NCI-H1694 treated with DMSO at 0.1 percent for 48 hours (cell line): ENCODE measurements at regions not wholly inside any gene's neighbourhood (a gene's known extent, or its start where the extent isn't known, plus 50 kb on each side); places are given as distances from the start of the nearest gene placed in this dataset.
"Not testable (repeated sequence)": the region's sequence is repeated elsewhere in the genome, so short reads cannot be mapped to it uniquely, and the experiment has no call there.

Experiments
- DNase-seq: peaks from one replicate; lab custom pipeline; 2025; lab: John Stamatoyannopoulos, UW

DNA sequence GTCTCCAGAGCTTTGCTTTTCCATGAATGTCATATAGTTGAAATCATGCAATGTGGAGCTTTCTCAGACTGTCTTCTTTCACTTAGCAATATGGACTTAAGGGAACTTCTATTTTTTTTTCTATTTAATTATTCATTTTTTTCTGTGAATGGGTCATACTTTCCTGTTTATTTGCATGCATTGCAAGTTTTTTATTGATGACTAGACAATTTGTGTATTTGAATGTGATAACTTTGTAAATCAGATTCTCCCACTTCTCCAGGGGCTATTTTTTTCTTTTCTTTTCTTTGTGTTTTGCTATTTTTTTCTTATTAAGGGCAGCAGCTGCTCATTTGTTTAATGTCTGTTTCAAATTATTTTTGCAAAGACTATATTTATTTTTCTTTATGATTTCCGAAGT lies 1019.8 kb upstream of the ATXN7L3B start:
- DNase-seq: no peak

DNA sequence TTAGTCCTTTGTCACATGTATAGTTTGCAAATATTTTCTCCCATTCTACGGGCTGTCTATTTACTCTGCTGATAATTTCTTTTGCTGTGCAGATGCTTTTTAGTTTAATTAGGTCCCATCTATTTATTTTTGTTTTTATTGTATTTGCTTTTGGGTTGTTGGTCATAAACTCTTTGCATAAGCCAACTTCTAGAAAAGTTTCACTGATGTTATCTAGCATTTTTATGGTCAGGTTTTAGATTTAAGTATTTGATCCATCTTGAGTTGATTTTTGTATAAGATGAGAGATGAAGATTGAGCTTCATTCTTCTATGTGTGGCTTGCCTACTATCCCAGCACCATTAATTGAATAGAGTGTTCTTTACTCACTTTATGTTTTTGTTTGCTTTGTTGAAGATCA lies 1008.4 kb upstream of the ATXN7L3B start:
- no peak for DNase-seq

DNA sequence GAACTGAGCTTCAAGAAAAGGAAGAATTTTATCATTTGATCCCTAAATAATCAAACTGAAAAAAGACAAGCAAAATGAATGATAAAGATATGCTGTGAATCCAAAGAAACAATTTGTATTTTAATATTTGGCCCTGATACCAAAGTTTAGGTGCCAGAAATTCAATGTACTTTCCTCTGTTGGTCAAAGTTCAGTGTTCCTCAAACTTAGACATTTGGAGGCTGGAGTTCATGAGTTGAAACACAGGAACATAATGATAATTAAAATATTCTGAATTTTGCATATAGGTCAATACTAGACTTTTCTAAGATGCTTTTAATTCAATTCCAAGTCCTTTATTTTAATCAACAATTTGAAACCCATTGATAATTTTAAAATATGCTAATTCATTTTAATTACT lies 1007.7 kb upstream of the ATXN7L3B start:
- DNase-seq: no peak

DNA sequence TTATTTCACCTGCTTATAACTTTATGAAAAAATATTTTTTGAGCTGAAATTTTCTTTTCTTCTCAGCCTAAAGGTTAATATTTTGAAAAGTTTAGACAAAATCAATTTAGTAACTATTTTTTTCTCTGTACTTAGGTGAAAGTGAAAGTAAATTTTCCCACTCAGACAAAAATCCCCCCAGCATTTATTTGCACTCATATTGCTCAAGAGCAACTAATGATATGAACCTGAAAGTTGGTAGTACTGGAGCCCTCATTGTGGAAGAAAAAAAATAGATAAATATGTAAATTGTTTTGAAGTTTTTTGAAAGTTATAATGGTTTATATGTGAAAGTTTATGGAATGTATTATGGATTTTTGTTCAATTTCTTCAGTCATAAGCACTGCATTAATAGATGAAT lies 1005.9 kb upstream of the ATXN7L3B start:
- no peak for DNase-seq

DNA sequence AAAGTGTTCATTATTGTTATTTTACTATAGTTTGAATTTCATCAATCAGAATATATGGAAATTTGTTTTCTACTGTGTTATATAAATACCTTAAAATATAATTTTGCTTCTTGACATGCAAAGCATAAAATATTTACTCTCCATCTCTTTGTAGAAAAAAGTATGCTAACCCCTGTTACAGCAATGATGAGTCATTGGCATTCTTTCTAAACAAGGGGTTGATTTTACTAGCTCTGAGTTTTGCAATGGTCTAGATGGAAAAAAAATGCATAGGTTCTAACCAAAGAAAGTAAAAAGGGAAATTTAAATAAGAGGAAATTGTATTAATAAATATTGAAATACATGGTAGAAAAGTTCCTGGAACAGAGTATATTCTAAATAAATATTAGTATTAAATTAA lies 990.2 kb upstream of the ATXN7L3B start:
- DNase-seq: no peak

DNA sequence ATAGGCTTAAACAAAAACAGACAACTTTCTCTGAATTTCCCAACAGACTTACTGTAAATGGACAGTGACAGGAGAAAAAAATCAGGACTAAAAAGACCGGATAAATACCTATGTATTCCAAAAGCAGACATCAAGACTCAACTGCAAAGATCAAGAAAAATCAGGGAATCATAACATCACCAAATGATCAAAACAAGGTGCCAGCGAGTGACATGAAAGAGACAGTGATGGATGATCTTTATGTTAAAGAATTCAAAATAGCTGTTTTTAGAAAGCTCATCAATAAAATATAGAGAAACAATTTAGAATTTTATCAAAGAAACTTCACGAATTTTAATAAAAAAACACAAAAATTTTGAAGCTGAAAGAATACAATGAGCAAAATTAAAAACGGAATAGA lies 952.5 kb upstream of the ATXN7L3B start:
- DNase-seq: no peak

DNA sequence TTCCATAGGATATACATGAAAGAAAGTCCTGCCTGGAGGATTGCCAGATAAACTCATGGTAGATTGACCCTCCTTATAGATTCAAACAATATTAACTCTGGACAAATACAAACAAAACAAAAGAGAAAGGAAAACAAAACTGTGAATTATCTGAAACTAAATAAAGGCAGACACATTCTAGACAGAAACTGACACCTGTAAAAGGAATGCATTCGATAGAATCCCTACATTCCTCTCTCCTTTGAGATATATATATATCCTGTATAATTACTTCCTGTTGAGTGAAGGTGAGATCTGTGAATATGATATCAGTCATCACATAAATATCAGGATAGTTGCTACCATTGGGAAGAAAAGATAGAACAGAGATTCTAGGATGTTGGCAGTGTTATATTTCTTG lies 948.4 kb upstream of the ATXN7L3B start:
- DNase-seq: no peak

DNA sequence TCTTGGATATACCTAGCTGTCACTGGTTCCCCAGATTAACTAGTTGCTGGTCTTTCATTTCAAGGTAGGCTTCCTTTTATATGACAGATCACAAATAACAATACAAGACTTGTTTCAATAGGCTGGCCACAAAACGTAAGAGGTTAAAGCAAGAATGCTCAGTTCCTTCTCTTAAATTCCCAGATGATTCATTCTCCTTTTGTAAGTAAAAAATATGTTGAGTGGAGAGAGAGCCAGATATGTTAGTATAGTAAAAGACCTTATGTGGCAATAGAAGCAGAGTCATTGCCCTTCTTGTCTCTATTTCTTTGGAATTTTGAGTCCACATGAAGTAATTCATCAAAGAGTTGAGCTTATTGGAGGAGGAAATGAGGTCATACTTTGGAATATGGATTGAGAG lies 939.0 kb upstream of the ATXN7L3B start:
- DNase-seq: no peak

DNA sequence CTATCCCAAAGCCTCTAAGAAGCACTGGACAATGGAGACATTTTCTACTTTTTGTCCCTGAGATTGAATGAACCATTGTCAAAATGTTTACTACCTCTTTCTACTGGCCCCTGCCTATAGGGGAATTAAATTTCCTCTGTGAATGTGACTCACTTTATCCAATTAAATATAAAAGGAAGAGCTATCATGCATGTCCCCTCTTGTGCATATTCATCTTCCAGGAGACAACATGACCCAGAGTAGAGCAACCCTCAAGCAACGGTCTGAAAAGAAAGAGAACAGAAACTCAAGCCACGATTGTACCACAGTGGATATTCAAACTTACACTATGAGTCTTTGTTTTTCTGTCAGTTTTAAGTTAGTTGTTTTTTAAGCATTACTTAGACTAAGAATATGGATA lies 938.4 kb upstream of the ATXN7L3B start:
- no peak for DNase-seq

DNA sequence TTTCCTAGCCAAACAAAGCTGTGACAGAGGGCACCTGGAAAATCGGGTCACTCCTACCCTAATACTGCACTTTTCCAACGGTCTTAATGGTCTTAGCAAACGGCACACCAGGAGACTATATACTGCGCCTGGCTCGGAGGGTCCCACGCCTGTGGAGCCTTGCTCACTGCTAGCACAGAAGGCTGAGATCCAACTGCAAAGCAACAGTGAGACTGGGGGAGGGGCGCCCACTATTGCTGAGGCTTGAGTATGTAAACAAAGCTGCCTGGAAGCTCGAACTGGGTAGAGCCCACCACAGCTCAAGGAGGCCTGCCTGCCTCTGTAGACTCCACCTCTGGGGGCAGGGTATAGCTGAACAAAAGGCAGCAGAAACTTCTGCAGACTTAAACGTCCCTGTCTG lies 931.7 kb upstream of the ATXN7L3B start:
- not testable (repeated sequence) for DNase-seq

DNA sequence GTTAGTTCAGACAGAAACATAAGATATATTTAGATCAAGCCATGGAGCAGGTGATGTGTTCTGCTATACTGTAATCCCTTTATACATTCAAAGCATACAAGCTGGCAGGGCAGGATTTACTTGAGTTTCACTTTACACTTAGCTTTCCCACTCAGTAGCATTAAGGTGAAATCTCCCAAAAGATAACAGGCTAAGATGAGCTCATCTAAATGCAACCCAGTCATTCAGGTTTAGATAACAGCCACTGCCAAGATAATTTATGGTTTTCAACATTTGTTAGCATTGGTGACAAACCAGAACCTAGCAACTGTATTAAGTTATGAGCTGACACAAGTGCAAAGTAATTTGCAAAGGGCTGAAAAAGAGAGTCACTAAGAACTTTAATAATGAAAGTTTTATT lies 925.1 kb upstream of the ATXN7L3B start:
- DNase-seq: no peak

DNA sequence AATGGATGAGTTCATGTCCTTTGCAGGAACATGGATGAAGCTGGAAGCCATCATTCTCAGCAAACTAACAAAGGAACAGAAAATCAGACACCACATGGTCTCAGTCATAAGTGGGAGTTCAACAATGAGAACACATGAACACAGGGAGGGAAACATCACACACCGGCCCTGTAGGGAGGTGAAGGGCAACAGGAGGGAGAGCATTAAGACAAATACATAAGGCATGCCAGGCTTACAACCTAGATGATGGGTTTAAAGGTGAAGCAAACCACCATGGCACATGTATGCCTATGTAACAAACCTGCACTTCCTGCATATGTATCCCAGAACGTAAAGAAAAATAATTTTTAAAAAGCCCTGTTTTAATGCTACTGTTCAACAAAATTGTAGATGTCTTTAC lies 914.2 kb upstream of the ATXN7L3B start:
- DNase-seq: no peak

DNA sequence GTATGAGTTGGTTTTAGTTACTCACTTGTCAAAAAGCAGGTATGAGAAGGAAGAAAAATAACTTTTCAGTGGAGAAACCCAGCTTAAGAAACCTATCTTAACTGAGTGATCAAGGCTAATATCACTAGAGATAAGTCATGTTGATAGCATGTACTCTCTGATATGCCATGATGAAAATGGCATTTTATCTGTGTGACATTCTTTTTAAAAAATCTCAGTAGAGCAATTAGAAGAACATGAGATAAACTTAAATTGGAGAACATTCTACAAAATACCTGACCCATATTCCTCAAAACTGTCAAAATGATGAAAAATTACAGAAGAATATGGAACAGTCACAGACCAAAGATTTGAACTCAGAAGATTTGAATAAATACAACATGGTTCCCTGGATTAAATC lies 912.4 kb upstream of the ATXN7L3B start:
- DNase-seq: no peak

DNA sequence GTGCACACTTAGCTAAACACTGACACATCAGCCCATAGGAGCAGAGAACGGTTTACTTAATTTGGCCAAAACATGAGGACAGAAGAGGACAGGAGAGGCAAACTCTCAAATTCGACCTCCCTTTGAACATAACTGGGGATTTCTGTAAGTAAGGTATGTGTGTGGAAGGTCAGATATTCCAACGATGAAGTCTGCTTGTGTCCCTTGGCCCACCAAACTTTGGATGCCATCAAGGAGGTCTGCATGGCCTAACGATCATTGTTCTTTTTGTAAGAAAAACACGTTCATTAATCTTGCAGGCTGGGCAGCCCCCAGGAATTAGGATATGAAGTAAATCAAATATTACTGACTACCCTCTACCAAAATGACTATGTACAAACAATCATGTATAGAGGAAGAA lies 908.5 kb upstream of the ATXN7L3B start:
- DNase-seq: no peak

DNA sequence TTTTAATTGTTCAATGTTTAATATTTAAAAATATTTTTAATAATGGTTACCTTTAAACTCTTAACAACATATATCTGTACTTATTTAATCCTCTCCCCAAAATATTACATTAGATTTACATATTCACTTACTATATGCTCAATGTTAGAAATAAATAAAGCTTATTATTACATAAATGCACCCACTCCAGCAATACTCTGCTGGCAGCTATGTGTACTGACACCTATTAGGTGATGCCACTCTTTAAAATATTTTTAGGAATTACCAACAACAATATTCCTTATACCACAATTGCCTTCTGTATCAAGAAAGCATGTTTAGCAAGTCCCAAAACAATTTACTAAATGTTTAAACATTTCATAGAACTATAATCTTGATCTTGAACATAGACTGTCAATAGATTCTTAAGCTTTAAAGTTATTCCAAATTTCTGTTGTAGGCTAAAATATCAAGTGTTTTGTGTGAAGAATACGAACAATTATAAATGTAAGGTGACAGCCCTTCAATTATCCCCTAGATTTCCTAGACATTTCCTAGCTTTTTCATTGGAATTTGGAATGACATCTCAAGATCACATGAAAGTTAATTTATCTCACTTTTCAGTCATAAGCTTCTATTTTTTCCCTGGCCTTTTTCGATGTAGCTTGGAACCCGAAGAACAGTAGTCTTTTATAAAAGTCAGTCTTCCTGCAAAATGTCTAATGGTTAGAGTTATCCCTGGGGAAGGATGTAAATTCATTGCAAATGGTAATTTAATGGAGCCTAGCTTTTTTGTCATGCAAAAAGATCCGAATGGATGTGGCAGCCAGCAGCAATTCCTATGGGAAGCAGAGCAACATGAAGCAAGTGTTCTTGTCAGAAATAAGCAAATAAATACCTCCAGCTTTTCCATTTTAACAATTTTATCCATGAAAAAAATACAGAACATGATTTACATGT lies 907.5 kb upstream of the ATXN7L3B start:
- DNase-seq: no peak

DNA sequence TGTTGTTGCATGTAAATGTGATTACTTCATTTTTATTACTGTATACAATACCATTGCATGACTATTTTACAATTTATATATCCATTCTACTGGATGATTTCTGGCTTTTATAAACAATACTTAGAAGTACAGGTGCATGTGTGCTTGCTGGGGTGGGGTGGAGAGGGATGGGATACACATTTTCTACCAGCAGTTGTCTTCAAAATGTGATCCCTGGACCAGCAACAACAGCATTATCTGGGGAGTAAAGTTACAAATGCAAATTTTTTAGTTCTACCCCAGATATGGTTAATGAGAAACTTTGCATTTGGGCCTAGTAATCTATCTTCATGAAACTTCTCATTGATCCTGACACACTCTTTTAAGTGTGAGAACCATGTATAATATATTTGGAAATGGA lies 905.4 kb upstream of the ATXN7L3B start:
- no peak for DNase-seq

DNA sequence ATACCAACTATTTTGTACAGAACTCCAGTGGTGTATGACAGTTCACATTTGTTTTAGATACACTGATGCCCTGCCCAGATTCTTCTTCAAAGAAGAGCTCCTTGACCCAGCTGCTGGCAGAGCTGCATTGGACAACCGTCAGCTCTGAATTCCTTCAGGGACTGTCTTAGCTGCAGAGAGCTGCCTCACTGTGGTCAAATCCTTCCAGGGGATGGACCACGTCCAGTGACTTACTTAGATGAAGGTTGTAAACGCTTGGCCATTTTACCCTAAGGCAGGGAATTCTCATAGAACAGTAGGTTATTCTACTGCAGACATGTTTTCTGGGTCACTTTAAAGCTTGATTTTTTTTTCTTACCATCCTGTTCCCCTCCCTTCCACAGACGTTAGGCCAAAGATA lies 905.0 kb upstream of the ATXN7L3B start:
- DNase-seq: no peak

DNA sequence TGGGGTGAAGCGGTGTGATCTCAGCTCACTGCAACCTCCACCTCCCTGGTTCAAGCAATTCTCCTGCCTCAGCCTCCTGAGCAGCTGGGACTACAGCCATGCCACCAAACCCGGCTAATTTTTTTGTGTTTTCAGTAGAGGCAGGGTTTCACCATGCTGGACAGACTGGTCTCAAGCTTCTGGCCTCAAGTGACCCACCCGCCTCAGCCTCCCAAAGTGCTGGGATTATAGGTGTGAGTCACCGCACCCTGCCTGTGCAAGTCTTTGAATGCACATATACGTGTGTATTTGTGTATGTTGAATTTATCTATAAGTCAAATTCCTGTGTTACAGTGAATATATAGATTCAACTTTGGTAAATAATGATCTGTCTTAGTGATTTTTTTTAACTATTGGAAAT lies 898.2 kb upstream of the ATXN7L3B start:
- DNase-seq: not testable (repeated sequence)

DNA sequence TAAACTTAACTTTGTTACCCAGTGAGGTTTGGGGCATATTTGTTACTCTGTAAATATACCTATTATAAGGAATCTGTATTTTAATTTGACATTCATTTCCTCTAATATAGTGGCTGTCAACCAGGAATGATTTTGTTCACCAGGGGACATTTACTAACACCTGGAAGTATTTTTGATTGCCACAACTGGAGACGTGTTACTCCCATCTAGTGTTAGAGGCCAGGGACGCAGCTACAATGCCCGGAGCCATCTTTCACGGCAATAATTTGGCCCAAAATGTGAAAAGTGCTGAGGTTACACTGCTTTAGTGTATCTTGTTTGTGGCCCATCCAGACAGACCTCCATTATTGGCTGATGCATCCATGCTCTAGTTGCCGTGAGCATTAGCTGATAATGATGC lies 881.3 kb upstream of the ATXN7L3B start:
- no peak for DNase-seq

DNA sequence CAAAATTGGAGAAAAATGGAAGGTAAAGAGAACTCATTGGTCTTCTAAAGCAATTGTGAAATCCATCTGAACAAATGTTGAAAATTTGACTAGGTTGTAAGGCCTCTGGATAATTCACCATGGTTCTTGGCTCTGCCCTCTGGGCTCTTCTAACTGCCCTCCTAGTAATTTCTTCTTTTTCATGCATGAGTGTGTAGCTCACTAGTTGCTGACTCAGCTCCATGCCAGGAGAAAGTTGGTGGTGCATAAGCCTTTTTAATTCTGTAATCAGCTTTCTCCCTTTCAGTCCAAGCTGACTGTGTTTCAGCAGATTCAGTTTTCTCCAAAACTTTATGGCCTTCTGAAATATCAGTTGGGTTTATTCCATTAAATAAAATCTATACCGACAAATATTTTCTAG lies 877.8 kb upstream of the ATXN7L3B start:
- no peak for DNase-seq

DNA sequence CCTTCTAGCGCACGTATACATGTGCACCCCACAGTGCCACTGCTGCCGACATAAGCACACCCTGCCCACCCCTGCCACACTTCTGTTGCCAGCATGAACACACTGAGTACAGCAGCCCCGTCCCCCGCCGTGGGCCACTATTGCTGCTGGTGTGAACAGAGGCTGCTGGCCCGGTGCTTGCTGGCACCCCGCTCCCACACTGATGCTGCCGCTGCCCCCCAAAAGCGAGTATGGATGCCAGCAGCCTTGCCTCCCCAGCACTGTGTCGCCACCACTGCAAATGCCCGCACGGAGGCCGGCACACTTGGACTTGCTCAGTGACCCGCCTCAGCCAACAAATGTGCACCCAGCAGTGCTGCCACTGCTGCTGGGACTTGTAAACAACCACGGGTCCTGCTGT lies 872.4 kb upstream of the ATXN7L3B start:
- no peak for DNase-seq

DNA sequence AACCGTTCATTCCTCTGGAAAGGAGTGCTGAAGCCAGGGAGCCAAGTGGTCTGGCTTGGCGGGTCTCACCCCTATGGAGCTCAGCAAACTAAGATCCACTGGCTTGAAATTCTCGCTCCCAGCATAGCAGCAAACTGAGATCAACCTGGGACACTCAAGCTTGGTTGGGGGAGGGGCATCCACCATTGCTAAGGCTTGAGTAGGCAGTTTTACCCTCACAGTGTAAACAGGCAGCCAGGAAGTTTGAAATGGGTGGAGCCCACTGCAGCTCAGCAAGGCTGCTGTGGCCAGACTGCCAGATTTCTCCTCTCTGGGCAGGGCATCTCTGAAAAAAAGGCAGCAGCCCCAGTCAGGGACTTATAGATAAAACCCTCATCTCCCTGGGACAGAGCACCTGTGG lies 866.1 kb upstream of the ATXN7L3B start:
- not testable (repeated sequence) for DNase-seq

DNA sequence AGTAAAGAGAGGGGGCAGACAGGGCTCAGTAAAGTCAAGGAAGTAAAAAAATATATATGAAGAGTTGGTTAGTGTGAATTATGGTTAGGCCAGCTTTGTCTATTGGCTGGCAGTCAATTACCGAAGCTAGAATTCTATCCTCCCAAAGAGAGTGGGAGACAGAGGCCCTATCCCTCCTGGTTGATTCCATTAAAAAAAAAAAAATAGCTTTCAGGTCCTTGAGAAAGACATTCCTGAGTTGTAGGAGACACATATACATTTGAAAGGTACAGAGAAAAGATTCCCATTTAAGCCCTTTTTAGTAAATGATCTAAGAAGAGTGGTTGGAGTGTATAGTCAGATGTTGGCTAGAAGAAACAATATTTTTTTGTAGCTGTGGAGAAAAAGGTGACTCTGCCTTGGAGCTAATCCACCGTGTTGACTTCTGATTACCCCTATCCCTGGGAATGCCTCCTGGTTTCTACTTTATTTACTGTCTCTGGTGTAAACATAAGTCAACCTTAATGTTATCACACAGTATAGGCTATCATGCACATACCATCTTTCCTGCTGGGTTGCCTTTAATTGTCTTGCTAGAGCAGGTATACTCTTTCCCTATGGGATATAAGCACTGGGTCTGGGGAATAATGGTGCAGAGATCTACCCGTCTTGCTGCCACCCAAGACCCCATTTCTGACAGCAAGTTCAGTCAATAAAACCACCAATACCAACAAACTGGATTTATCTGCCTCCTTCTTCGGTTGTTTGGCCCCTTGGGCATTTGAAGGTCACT lies 859.9 kb upstream of the ATXN7L3B start:
- DNase-seq: no peak
